ENCODE measurements at regions not wholly inside any gene's neighbourhood (a gene's known extent, or its start where the extent isn't known, plus 50 kb on each side); places are given as distances from the start of the nearest gene placed in this dataset.

DNA sequence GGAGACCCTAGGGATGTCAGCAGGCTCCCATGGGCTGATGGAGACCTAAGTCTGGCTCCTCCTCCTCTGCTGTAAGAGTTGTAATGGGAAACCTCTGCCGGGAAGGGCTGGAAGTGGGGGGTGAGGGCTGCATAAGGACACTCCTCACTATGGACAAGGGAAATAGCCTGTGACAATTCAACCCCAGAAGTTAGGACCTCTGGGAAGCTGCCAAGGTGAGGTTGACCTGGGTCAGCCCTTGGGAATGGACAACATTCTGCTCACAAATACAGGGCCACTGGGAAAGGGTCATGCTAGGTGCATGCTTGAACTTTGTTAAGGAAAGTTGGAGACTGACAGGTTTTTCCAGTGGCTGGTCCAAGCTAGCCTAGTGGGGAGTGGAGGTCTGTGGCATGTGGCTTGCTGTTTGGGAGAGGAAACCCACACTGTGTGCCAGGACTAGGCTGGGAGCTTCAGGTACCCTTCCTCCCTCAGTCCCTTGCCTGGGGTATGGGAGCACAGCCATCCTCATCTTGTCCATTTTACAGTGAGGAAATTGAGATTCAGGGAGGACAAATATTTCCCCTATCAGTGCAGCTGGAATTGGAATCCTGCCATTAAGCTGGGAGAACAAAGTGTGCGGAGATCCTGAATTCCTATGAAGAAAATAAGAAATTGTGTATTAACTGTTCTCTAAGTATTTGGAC, 190.4 kb downstream of the SALL1 start:
- intact Hi-C loops (cut with DNase I), result no loop called here
- no peak overlapping the region for H3K4me3 ChIP-seq
- no peak for TF ChIP-seq POLR2A (IDR thresholded peaks at IDR 0.05)
- TF ChIP-seq, protein P1, sequence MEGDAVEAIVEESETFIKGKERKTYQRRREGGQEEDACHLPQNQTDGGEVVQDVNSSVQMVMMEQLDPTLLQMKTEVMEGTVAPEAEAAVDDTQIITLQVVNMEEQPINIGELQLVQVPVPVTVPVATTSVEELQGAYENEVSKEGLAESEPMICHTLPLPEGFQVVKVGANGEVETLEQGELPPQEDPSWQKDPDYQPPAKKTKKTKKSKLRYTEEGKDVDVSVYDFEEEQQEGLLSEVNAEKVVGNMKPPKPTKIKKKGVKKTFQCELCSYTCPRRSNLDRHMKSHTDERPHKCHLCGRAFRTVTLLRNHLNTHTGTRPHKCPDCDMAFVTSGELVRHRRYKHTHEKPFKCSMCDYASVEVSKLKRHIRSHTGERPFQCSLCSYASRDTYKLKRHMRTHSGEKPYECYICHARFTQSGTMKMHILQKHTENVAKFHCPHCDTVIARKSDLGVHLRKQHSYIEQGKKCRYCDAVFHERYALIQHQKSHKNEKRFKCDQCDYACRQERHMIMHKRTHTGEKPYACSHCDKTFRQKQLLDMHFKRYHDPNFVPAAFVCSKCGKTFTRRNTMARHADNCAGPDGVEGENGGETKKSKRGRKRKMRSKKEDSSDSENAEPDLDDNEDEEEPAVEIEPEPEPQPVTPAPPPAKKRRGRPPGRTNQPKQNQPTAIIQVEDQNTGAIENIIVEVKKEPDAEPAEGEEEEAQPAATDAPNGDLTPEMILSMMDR (IDR thresholded peaks at IDR 0.05), result no peak
- no peak for DNase-seq
- no peaks in the 10 kb centered on the region for H3K4me1 ChIP-seq (replicated peaks in 1 of 2)
- H3K36me3 ChIP-seq (replicated peaks in 1 of 2), result no peaks in the 10 kb centered on the region
- H3K27ac ChIP-seq, result no peak overlapping the region
- H3K27me3 ChIP-seq, result no peaks in the 10 kb centered on the region
- 22 to 32% (median 29%) methylated on average over 2 of the region's 2 CpGs for WGBS, 4 donors
- H3K9me3 ChIP-seq (replicated peaks in 1 of 3), result no peaks in the 10 kb centered on the region

DNA sequence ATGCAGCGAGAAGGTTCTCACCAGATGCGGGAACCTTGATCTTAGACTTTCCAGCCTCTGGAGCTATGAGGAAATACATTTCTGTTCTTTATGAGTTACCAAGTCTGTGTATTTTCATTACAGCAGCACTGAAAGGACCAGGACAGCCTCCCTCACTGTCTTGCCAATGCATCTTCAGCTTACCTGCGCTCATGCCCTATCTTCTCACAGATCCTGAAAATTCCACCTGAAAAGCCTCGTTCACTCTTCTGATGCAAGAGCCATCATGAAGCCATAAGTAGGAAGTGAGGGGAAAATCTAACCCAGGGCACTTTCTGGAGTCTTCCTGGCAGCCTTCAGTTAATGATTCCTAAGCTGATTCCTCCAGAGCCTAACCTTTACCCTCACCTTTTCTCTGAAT, 194.0 kb downstream of the SALL1 start:
- Histone ChIP-seq H3K27me3 (no peaks in the 10 kb centered on the region), H3K36me3 (replicated peaks in 1 of 2) (no peaks in the 10 kb centered on the region), H3K27ac (no peak overlapping the region), H3K4me3 (no peak overlapping the region), H3K9me3 (replicated peaks in 1 of 3) (no peaks in the 10 kb centered on the region), H3K4me1 (replicated peaks in 1 of 2) (no peaks in the 10 kb centered on the region)
- WGBS, 4 donors, result 76 to 89% (median 84%) methylated on average over 4 of the region's 4 CpGs
- intact Hi-C loops (cut with DNase I), result no loop called here
- DNase-seq, result no peak
- TF ChIP-seq, protein P1 (IDR thresholded peaks at IDR 0.05), result no peak
- no peak for TF ChIP-seq POLR2A (IDR thresholded peaks at IDR 0.05)

DNA sequence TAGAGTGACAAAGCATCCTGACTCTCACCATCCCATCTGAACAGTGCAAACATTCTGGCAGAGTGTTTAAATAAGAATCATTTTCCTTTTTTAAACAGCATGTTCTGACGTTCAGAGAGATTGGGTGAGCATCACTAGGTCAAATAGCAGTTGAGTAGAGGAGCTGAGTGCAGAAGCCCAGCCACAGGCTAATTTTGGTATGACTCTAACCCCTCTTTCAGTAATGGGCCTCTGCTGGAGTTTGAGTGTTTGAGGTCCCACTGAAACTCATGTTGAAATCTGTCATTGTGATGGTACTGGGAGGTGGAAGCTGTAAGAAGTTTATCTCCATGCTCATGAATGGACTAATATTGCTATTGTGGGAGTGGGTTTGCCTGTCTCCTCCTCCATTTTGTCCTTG, 194.4 kb downstream of the SALL1 start:
- DNase-seq, result no peak
- Histone ChIP-seq H3K27ac (no peak overlapping the region), H3K36me3 (replicated peaks in 1 of 2) (no peaks in the 10 kb centered on the region), H3K4me1 (replicated peaks in 1 of 2) (no peaks in the 10 kb centered on the region), H3K27me3 (no peaks in the 10 kb centered on the region), H3K4me3 (no peak overlapping the region), H3K9me3 (replicated peaks in 1 of 3) (no peaks in the 10 kb centered on the region)
- TF ChIP-seq, protein P1 (IDR thresholded peaks at IDR 0.05), result no peak
- no peak for TF ChIP-seq POLR2A (IDR thresholded peaks at IDR 0.05)
- WGBS, 4 donors, result 23 to 39% (median 31%) methylated on average over 1 of the region's 1 CpG
- intact Hi-C loops (cut with DNase I), result no loop called here

DNA sequence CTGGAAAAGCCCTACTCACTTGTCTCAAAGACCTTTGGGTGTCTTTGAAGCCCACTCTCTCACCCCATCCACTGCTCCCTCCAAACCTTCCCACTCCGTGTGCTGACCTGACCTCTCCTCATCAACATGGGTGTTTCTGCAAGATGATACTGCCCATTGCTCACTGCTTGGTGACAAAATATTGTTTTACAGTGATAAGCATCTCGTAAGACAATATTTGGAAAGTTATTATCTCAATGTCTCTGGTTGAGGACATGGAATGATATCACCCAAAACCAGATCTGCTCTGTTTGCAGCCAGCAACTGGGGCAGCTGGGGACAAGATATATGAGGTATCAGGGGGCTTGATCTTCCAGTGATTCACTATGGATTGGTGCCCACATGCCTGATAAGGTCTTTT, 195.8 kb downstream of the SALL1 start:
- no peaks in the 10 kb centered on the region for H3K4me1 ChIP-seq (replicated peaks in 1 of 2)
- H3K4me3 ChIP-seq, result no peak overlapping the region
- WGBS, 4 donors, result 32 to 43% (median 35%) methylated on average over 2 of the region's 2 CpGs
- H3K9me3 ChIP-seq (replicated peaks in 1 of 3), result no peaks in the 10 kb centered on the region
- TF ChIP-seq POLR2A (IDR thresholded peaks at IDR 0.05), result no peak
- TF ChIP-seq, protein P1 (IDR thresholded peaks at IDR 0.05), result no peak
- no peaks in the 10 kb centered on the region for H3K36me3 ChIP-seq (replicated peaks in 1 of 2)
- DNase-seq, result no peak
- intact Hi-C loops (cut with DNase I), result no loop called here
- H3K27me3 ChIP-seq, result no peaks in the 10 kb centered on the region
- H3K27ac ChIP-seq, result no peak overlapping the region

Data from adrenal gland (tissue), 9 donors.